GM11168 (cell line): ENCODE measurements at regions not wholly inside any gene's neighbourhood (a gene's known extent, or its start where the extent isn't known, plus 50 kb on each side); places are given as distances from the start of the nearest gene placed in this dataset.
"Not testable (repeated sequence)": the region's sequence is repeated elsewhere in the genome, so short reads cannot be mapped to it uniquely, and the experiment has no call there.

Experiments used
- in situ Hi-C: fragments of 300-500 bp; cut with MboI; formaldehyde crosslinking; loops from one replicate; pipeline ENCODE4 v1.12.0; 2022; ENCODE audit warnings: low sequenced_read_pairs; ENCODE audit not compliant: unreplicated experiment

- in situ Hi-C loops: loop anchor here (10.0 kb wide), 1 partner anchor 1118 kb away; no protein-coding TSS in a partner anchor
Measured at GRCh38 chr2:125942585-125943424, 713.2 kb upstream of the GYPC start.

GRCh38 chr2:125959047-125959446 is 696.9 kb upstream of the GYPC start:
- in situ Hi-C loops: no loop called here

- in situ Hi-C loops: no loop called here
Measured at GRCh38 chr2:125961739-125962138, 694.2 kb upstream of the GYPC start.

- in situ Hi-C loops: no loop called here
Measured at GRCh38 chr2:125979886-125980285, 676.1 kb upstream of the GYPC start.

GRCh38 chr2:125983364-125983763 is 672.6 kb upstream of the GYPC start:
- in situ Hi-C loops: no loop called here

GRCh38 chr2:126029316-126029715 is 626.6 kb upstream of the GYPC start:
- in situ Hi-C loops: no loop called here

- in situ Hi-C loops: no loop called here
Measured at GRCh38 chr2:126038861-126039260, 617.1 kb upstream of the GYPC start.

GRCh38 chr2:126041391-126042047 is 614.4 kb upstream of the GYPC start:
- in situ Hi-C loops: no loop called here

GRCh38 chr2:126042089-126042488 is 613.9 kb upstream of the GYPC start:
- in situ Hi-C loops: no loop called here

GRCh38 chr2:126048719-126049118 is 607.2 kb upstream of the GYPC start:
- in situ Hi-C loops: no loop called here

GRCh38 chr2:126049461-126049860 is 606.5 kb upstream of the GYPC start:
- in situ Hi-C loops: no loop called here

- in situ Hi-C loops: no loop called here
Measured at GRCh38 chr2:126050991-126051736, 604.8 kb upstream of the GYPC start.

GRCh38 chr2:126051737-126052240 is 604.2 kb upstream of the GYPC start:
- in situ Hi-C loops: not testable (repeated sequence)

- in situ Hi-C loops: no loop called here
Measured at GRCh38 chr2:126059379-126059778, 596.6 kb upstream of the GYPC start.

- in situ Hi-C loops: no loop called here
Measured at GRCh38 chr2:126085011-126085795, 570.8 kb upstream of the GYPC start.

- in situ Hi-C loops: no loop called here
Measured at GRCh38 chr2:126100962-126101361, 555.0 kb upstream of the GYPC start.

- in situ Hi-C loops: no loop called here
Measured at GRCh38 chr2:126106006-126106405, 550.0 kb upstream of the GYPC start.

- in situ Hi-C loops: no loop called here
Measured at GRCh38 chr2:126107883-126108282, 548.1 kb upstream of the GYPC start.

- in situ Hi-C loops: no loop called here
Measured at GRCh38 chr2:126115975-126116374, 540.0 kb upstream of the GYPC start.

- in situ Hi-C loops: no loop called here
Measured at GRCh38 chr2:126117886-126118285, 538.1 kb upstream of the GYPC start.
